IMR-90 (cell line): ENCODE measurements at regions not wholly inside any gene's neighbourhood (a gene's known extent, or its start where the extent isn't known, plus 50 kb on each side); places are given as distances from the start of the nearest gene placed in this dataset.

Experiments used
- ATAC-seq: fragments of 200-7000 bp; cut with Tn5 transposase; 2 replicates; pipeline ENCODE4 v1.9.1; 2020; ENCODE audit warnings: low read depth, mild to moderate bottlenecking, moderate library complexity
- BruUV-seq: library from RNA; stranded (reverse); fragments of 400-500 nt; replicated peaks from 2 replicates; lab custom pipeline; 2021; lab: Mats Ljungman, UMichigan
- CTCF ChIA-PET: fragments of 300-600 bp; formaldehyde crosslinking; extraction: SDS; loops from one replicate; lab custom pipeline; 2021; ENCODE audit warnings: antibody characterized with exemption; lab: Yijun Ruan, JAX
- POLR2A ChIA-PET: fragments of 300-600 bp; sonication (Branson Sonifier 250); formaldehyde crosslinking; loops from one replicate; lab custom pipeline; 2022; ENCODE audit warnings: antibody characterized with exemption; ENCODE audit not compliant: unreplicated experiment; lab: Charles Lee
- DNase-seq: peaks from one replicate; pipeline ENCODE4 v3.0.0; 2013
- H2AFZ ChIP-seq: replicated peaks from 2 replicates; pipeline ENCODE3; 2013; ENCODE audit warnings: low read length, mild to moderate bottlenecking; ENCODE audit not compliant: poor library complexity
- H2AK5ac ChIP-seq: 2 replicates; pipeline ENCODE4 v1.6.1; 2013; ENCODE audit warnings: low read depth, low read length, inconsistent platforms
- H2AK9ac ChIP-seq: replicated peaks from 2 replicates; pipeline ENCODE3; 2013; ENCODE audit warnings: mild to moderate bottlenecking, low read depth, low read length, moderate library complexity; ENCODE audit not compliant: poor library complexity
- H2BK120ac ChIP-seq: 2 replicates; pipeline ENCODE4 v1.6.1; 2013; ENCODE audit warnings: low read depth, low read length, inconsistent platforms
- H2BK15ac ChIP-seq: 3 replicates; pipeline ENCODE4 v1.6.1; 2013; ENCODE audit warnings: low read depth, low read length, inconsistent platforms
- H2BK20ac ChIP-seq: 2 replicates; pipeline ENCODE4 v1.6.1; 2013; ENCODE audit warnings: low read depth, mild to moderate bottlenecking, inconsistent platforms, low read length, moderate library complexity
- H2BK5ac ChIP-seq: 2 replicates; pipeline ENCODE4 v1.6.1; 2013; ENCODE audit warnings: mild to moderate bottlenecking, low read depth, low read length, inconsistent platforms; ENCODE audit not compliant: poor library complexity, severe bottlenecking
- H3K14ac ChIP-seq: replicated peaks from 2 replicates; pipeline ENCODE4 v1.6.1; 2013; ENCODE audit warnings: low read depth, low read length, inconsistent platforms
- H3K18ac ChIP-seq: 2 replicates; pipeline ENCODE4 v1.6.1; 2013; ENCODE audit warnings: low read depth, low read length, control low read depth
- H3K23ac ChIP-seq: 2 replicates; pipeline ENCODE4 v1.6.1; 2013; ENCODE audit warnings: low read depth, low read length, inconsistent platforms
- H3K27ac ChIP-seq: 2 replicates; pipeline ENCODE4 v1.5.1; 2013; ENCODE audit warnings: mild to moderate bottlenecking, control low read depth, low read length; ENCODE audit not compliant: insufficient read depth
- H3K27me3 ChIP-seq: 2 replicates; pipeline ENCODE4 v1.6.1; 2013; ENCODE audit warnings: low read length; ENCODE audit not compliant: control insufficient read depth, insufficient read depth
- H3K36me3 ChIP-seq: 2 replicates; pipeline ENCODE4 v1.6.1; 2013; ENCODE audit warnings: low read length, mixed read lengths; ENCODE audit not compliant: control insufficient read depth, insufficient read depth
- H3K4ac ChIP-seq: 2 replicates; pipeline ENCODE4 v1.6.1; 2013; ENCODE audit warnings: low read depth, low read length, inconsistent platforms
- H3K4me1 ChIP-seq: 2 replicates; pipeline ENCODE4 v1.6.1; 2013; ENCODE audit warnings: low read length, mixed read lengths; ENCODE audit not compliant: control insufficient read depth, insufficient read depth
- H3K4me2 ChIP-seq: 2 replicates; pipeline ENCODE4 v1.6.1; 2013; ENCODE audit warnings: low read depth, mild to moderate bottlenecking, control low read depth, low read length, moderate library complexity
- H3K4me3 ChIP-seq: 2 replicates; pipeline ENCODE4 v1.5.1; 2013; ENCODE audit warnings: low read depth, mild to moderate bottlenecking, control low read depth, low read length, moderate library complexity; ENCODE audit not compliant: insufficient read depth
- H3K56ac ChIP-seq: 2 replicates; pipeline ENCODE4 v1.6.1; 2013; ENCODE audit warnings: low read length, inconsistent platforms; ENCODE audit not compliant: insufficient read depth; ENCODE audit errors: extremely low read depth
- H3K79me1 ChIP-seq, 2 experiments: 2 replicates each; pipeline ENCODE4 v1.6.1; 2013; ENCODE audit warnings: low read length in 2 of 2, inconsistent platforms in 1 of 2, low read depth in 1 of 2
- H3K9ac ChIP-seq: 2 replicates; pipeline ENCODE4 v1.6.1; 2013; ENCODE audit warnings: low read depth, low read length, control low read depth
- H3K9me1 ChIP-seq: 2 replicates; pipeline ENCODE4 v1.6.1; 2013; ENCODE audit warnings: low read length, inconsistent platforms; ENCODE audit not compliant: insufficient read depth
- H3K9me3 ChIP-seq: 2 replicates; pipeline ENCODE4 v1.6.1; 2013; ENCODE audit warnings: low read length; ENCODE audit not compliant: control insufficient read depth, insufficient read depth
- H4K20me1 ChIP-seq: 2 replicates; pipeline ENCODE4 v1.6.1; 2013; ENCODE audit warnings: low read length, inconsistent platforms; ENCODE audit not compliant: insufficient read depth
- H4K5ac ChIP-seq: 2 replicates; pipeline ENCODE4 v1.6.1; 2013; ENCODE audit warnings: mild to moderate bottlenecking, low read depth, low read length, control low read depth
- H4K8ac ChIP-seq, 2 experiments: 2 replicates each; pipeline ENCODE4 v1.6.1; 2013; ENCODE audit warnings: low read depth in 2 of 2, low read length in 2 of 2, control low read depth in 1 of 2, inconsistent platforms in 1 of 2
- H4K91ac ChIP-seq: 2 replicates; pipeline ENCODE4 v1.6.1; 2013; ENCODE audit warnings: low read depth, low read length, inconsistent platforms; ENCODE audit not compliant: insufficient read depth
- BHLHE40 ChIP-seq: fragments of 150-350 bp; IDR thresholded peaks from 2 replicates; pipeline ENCODE4 v1.6.1; 2016; ENCODE audit warnings: mild to moderate bottlenecking, low read depth, low read length
- CEBPB ChIP-seq: IDR thresholded peaks from 2 replicates; pipeline ENCODE4 v1.6.1; 2012; ENCODE audit warnings: low read depth, low read length, improper control_type of control experiment
- CHD1 ChIP-seq: IDR thresholded peaks from 2 replicates; pipeline ENCODE4 v1.6.1; 2012; ENCODE audit warnings: low read depth, low read length, improper control_type of control experiment
- FOS ChIP-seq: fragments of 150-350 bp; IDR thresholded peaks from 2 replicates; pipeline ENCODE4 v1.6.1; 2016; ENCODE audit warnings: low read depth, low read length
- MAFK ChIP-seq: IDR thresholded peaks from 2 replicates; pipeline ENCODE4 v1.6.1; 2012; ENCODE audit warnings: low read depth, low read length, improper control_type of control experiment
- MAZ ChIP-seq: IDR thresholded peaks from 2 replicates; pipeline ENCODE4 v1.6.1; 2012; ENCODE audit warnings: low read depth, mild to moderate bottlenecking, low read length, improper control_type of control experiment, moderate library complexity, borderline replicate concordance
- MXI1 ChIP-seq: IDR thresholded peaks from 2 replicates; pipeline ENCODE4 v1.6.1; 2012; ENCODE audit warnings: low read depth, mild to moderate bottlenecking, low read length, moderate library complexity, borderline replicate concordance
- NFE2L2 ChIP-seq: fragments of 150-350 bp; IDR thresholded peaks from 2 replicates; pipeline ENCODE4 v1.6.1; 2016; ENCODE audit warnings: low read depth, mild to moderate bottlenecking, low read length
- POLR2A ChIP-seq: IDR thresholded peaks from 2 replicates; pipeline ENCODE4 v1.6.1; 2012; ENCODE audit warnings: mild to moderate bottlenecking, low read depth, low read length
- RAD21 ChIP-seq: IDR thresholded peaks from 2 replicates; pipeline ENCODE4 v1.6.1; 2012; ENCODE audit warnings: low read length, improper control_type of control experiment
- RCOR1 ChIP-seq: IDR thresholded peaks from 2 replicates; pipeline ENCODE4 v1.6.1; 2012; ENCODE audit warnings: mild to moderate bottlenecking, low read length, improper control_type of control experiment; ENCODE audit not compliant: insufficient replicate concordance
- RFX5 ChIP-seq: IDR thresholded peaks from 2 replicates; pipeline ENCODE4 v1.8.0; 2012; ENCODE audit warnings: low read depth, mild to moderate bottlenecking, low read length, moderate library complexity
- SMC3 ChIP-seq: fragments of 150-350 bp; IDR thresholded peaks from 2 replicates; pipeline ENCODE4 v1.6.1; 2016; ENCODE audit warnings: low read depth, mild to moderate bottlenecking, antibody characterized with exemption, low read length, moderate library complexity
- WGBS, 2 experiments: methylation state at CpG; one replicate each; pipeline versions ENCODE4 v1.1.5 to v1.1.7; 2013; ENCODE audit warnings: missing lambda C conversion rate in 2 of 2; ENCODE audit not compliant: insufficient read length in 1 of 2; ENCODE audit errors: extremely low coverage in 2 of 2; 5-methylcytosine and 5-hydroxymethylcytosine counted together
- dilution Hi-C: fragments of 300-500 bp; cut with HindIII; formaldehyde crosslinking; loops from one replicate; pipeline ENCODE4 v1.14.3; 2018; ENCODE audit warnings: low sequenced_read_pairs; ENCODE audit not compliant: unreplicated experiment
- in situ Hi-C: fragments of 300-500 bp; cut with MboI; formaldehyde crosslinking; loops from 3 replicates; pipeline ENCODE4 v1.14.3; 2019; ENCODE audit warnings: low sequenced_read_pairs, inconsistent platforms, mixed read lengths
- intact Hi-C: fragments of 100-400 bp; cut with micrococcal nuclease; formaldehyde crosslinking; loops from 2 replicates; pipeline ENCODE4 v1.10.0; 2022
- TF ChIP-seq, protein P1 (sequence below): fragments of 150-350 bp; IDR thresholded peaks from 2 replicates; pipeline ENCODE4 v1.6.1; 2016; ENCODE audit warnings: low read depth, mild to moderate bottlenecking, low read length, moderate library complexity, borderline replicate concordance
- TF ChIP-seq, protein P2 (sequence below): conservative IDR thresholded peaks from 2 replicates; pipeline ENCODE4 v1.5.1; 2012; ENCODE audit warnings: mild to moderate bottlenecking, low read depth, low read length, improper control_type of control experiment
- TF ChIP-seq, protein P3 (sequence below): fragments of 150-350 bp; IDR thresholded peaks from 2 replicates; pipeline ENCODE4 v1.6.1; 2017; ENCODE audit warnings: mild to moderate bottlenecking, antibody characterized with exemption, low read length, low read depth

DNA sequence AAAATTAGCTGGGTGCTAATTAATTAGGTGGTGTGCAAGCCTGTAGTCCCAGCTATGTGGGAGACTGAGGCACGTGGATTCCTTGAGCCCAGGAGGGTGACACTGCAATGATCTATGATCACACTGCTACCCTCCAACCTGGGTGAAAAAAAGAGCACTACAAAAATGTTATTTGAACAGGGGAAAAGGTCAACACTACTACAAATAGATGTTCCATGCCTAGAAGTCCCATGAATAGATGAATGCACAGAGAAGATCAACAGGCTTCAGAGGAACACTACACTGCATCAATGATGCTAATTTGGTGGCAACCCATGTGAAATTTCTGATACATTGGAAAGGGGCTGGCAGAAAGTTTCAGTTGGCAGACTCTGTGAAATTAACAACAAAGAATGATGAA, 105.4 kb upstream of the FHIT start:
- Histone ChIP-seq H2BK20ac (no peak overlapping the region), H4K8ac (no peak overlapping the region), H3K9ac (no peak overlapping the region), H3K4me1 (no peaks in the 10 kb centered on the region), H3K4me3 (no peak overlapping the region), H2BK5ac (no peak overlapping the region), H3K4me2 (no peak overlapping the region), H3K56ac (no peak overlapping the region), H4K91ac (no peak overlapping the region), H2AFZ (no peak overlapping the region), H2BK120ac (no peak overlapping the region), H3K9me3 (no peaks in the 10 kb centered on the region), H3K23ac (no peak overlapping the region), H3K14ac (no peak overlapping the region), H3K27me3 (no peaks in the 10 kb centered on the region), H2AK9ac (no peak overlapping the region), H3K9me1 (no peaks in the 10 kb centered on the region), H2AK5ac (no peak overlapping the region), H4K5ac (no peak overlapping the region), H3K79me1 (no peaks in the 10 kb centered on the region), H3K27ac (no peak overlapping the region), H4K20me1 (no peaks in the 10 kb centered on the region), H3K36me3 (no peaks in the 10 kb centered on the region), H3K4ac (no peak overlapping the region), H2BK15ac (no peak overlapping the region), H3K18ac (no peak overlapping the region)
- intact Hi-C loops (no loop called here), in situ Hi-C loops (no loop called here), dilution Hi-C loops (no loop called here)
- BruUV-seq = no TSS peak
- TF ChIP-seq MAZ (no peak), FOS (no peak), CEBPB (no peak), POLR2A (no peak), RCOR1 (no peak), MXI1 (no peak), NFE2L2 (no peak), CHD1 (no peak), RFX5 (no peak), RAD21 (no peak), BHLHE40 (no peak), SMC3 (no peak), MAFK (no peak)
- TF ChIP-seq, protein P1, sequence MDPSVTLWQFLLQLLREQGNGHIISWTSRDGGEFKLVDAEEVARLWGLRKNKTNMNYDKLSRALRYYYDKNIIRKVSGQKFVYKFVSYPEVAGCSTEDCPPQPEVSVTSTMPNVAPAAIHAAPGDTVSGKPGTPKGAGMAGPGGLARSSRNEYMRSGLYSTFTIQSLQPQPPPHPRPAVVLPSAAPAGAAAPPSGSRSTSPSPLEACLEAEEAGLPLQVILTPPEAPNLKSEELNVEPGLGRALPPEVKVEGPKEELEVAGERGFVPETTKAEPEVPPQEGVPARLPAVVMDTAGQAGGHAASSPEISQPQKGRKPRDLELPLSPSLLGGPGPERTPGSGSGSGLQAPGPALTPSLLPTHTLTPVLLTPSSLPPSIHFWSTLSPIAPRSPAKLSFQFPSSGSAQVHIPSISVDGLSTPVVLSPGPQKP = no peak
- TF ChIP-seq, protein P2, sequence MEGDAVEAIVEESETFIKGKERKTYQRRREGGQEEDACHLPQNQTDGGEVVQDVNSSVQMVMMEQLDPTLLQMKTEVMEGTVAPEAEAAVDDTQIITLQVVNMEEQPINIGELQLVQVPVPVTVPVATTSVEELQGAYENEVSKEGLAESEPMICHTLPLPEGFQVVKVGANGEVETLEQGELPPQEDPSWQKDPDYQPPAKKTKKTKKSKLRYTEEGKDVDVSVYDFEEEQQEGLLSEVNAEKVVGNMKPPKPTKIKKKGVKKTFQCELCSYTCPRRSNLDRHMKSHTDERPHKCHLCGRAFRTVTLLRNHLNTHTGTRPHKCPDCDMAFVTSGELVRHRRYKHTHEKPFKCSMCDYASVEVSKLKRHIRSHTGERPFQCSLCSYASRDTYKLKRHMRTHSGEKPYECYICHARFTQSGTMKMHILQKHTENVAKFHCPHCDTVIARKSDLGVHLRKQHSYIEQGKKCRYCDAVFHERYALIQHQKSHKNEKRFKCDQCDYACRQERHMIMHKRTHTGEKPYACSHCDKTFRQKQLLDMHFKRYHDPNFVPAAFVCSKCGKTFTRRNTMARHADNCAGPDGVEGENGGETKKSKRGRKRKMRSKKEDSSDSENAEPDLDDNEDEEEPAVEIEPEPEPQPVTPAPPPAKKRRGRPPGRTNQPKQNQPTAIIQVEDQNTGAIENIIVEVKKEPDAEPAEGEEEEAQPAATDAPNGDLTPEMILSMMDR = no peak
- TF ChIP-seq, protein P3, sequence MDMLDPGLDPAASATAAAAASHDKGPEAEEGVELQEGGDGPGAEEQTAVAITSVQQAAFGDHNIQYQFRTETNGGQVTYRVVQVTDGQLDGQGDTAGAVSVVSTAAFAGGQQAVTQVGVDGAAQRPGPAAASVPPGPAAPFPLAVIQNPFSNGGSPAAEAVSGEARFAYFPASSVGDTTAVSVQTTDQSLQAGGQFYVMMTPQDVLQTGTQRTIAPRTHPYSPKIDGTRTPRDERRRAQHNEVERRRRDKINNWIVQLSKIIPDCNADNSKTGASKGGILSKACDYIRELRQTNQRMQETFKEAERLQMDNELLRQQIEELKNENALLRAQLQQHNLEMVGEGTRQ = no peak
- WGBS, 2 experiments = no CpG with 5 or more reads among the region's 1 CpG
- POLR2A ChIA-PET = no interaction called here
- CTCF ChIA-PET = no interaction called here
- DNase-seq = no peak
- no peak for ATAC-seq
